ENCODE measurements at regions not wholly inside any gene's neighbourhood (a gene's known extent, or its start where the extent isn't known, plus 50 kb on each side); places are given as distances from the start of the nearest gene placed in this dataset.
"Not testable (repeated sequence)": the region's sequence is repeated elsewhere in the genome, so short reads cannot be mapped to it uniquely, and the experiment has no call there.

DNA sequence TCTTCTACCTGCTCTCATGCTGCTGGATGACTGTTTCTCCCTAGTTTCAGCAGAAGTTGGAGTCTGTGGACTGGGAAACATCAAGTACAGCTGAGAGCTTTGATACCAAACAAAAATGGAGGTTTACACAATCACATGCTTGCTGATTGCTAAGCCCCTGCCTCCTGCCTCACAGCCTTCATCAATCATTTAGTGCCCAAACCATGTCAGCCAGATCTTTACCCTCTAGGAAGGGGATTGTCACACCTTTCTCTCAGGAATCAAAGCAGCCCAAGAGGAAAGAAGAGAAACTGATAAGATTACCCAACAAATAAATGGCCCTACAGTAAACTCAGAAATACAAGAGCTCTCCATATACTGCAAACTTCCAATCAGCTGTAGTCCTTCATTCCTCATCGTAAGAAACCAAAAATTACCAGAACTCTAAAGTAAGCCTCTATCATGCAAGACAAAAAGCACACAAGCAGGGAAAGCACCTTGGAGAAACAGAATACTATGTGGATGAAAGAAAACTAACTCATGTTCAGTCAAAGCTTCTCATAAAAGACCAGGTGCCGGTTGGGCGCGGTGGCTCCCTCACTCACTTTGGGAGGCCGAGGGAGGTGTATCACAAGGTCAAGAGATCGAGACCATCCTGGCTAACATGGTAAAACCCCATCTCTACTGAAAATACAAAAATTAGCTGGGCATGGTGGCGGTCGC lies 63.6 kb upstream of the RESF1 start:
- TF ChIP-seq, protein P1, sequence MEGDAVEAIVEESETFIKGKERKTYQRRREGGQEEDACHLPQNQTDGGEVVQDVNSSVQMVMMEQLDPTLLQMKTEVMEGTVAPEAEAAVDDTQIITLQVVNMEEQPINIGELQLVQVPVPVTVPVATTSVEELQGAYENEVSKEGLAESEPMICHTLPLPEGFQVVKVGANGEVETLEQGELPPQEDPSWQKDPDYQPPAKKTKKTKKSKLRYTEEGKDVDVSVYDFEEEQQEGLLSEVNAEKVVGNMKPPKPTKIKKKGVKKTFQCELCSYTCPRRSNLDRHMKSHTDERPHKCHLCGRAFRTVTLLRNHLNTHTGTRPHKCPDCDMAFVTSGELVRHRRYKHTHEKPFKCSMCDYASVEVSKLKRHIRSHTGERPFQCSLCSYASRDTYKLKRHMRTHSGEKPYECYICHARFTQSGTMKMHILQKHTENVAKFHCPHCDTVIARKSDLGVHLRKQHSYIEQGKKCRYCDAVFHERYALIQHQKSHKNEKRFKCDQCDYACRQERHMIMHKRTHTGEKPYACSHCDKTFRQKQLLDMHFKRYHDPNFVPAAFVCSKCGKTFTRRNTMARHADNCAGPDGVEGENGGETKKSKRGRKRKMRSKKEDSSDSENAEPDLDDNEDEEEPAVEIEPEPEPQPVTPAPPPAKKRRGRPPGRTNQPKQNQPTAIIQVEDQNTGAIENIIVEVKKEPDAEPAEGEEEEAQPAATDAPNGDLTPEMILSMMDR (IDR thresholded peaks at IDR 0.05; ENCODE audit: low read depth, low read length): no peak
- DNase-seq (ENCODE audit: low read depth in 2 of 2): no peak
- H3K4me3 ChIP-seq (replicated peaks in 1 of 2; ENCODE audit: low read depth in 2 of 2, low read length in 2 of 2): no peak overlapping the region

DNA sequence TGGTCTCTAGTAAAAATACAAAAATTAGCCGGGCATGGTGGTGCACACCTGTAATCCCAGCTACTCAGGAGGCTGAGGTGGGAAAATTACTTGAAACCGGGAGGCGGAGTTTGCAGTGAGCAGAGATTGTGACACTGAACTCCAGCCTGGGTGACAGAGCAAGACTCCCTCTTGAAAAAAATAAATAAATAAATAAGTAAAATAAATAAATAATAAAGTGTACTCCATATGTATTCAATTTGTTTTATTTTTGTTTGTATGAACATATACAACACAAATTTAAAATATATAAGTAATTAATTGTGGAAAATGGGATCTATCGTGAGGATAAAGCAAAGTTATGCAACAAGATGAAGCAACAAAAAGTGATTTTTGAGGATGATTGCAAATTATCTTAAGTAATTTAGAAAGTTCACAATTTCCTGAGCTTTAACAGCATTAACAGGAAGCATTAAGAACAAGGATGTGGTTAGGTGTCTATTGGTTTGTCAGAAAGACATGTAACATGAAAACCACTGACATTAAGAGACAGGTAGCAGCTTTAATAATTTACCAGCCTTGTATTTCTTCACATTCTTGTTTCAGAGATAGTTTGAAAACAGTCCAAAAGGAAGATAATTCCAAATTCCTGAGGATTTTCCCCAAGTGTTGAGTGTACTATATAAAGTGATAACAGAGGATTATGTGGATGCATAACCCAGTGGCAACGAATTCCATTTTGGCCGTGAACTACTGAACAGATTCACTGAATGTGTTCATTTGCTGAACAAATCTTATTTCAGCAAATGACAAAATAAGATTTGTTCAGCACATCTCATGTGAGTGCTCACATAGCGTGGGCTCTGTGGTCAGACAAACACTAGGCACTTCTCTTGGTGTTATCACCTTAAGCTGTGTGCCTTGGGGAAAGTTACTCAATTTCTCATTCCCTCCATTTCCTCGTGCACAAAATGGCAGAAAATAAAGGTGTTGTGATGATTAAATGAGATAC lies 68.6 kb upstream of the RESF1 start:
- no peak overlapping the region for H3K4me3 ChIP-seq (replicated peaks in 1 of 2; ENCODE audit: low read depth in 2 of 2, low read length in 2 of 2)
- TF ChIP-seq, protein P1 (IDR thresholded peaks at IDR 0.05; ENCODE audit: low read depth, low read length): no peak
- DNase-seq (ENCODE audit: low read depth in 2 of 2): peak in 1 of 2 donors; percentile 57

DNA sequence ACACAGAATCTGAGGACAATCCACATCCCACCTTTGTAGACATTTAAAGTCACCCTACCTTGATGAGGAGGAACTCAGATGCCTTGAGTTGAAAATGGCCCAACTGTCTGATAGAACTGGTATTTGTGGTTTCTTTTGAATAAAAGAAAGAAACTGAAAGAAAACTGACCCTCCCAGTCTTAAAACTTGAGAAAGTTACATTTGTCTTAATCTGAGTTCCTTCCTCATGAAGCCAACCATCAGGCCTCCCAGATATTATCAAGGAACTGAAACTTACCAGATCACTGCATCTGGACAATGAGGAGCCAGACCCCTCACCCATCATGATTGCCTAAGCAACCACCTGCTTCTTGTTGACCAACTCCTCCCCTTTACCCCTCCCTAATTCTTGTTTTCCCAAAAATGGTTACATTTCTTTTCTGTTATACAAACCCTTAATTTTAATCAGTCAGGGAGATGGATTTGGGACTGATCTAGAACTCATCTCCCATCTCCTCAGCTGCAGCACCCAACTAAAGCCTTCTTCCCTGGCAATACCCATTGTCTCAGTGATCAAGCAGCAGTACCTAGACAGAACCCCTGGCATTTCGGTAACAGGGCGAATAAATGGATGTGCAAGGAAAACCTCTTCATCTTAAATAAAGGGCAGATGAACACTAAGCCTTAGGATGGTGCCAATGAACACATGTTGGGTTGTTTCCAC lies 72.0 kb upstream of the RESF1 start:
- DNase-seq (ENCODE audit: low read depth in 2 of 2): no peak
- TF ChIP-seq, protein P1 (IDR thresholded peaks at IDR 0.05; ENCODE audit: low read depth, low read length): no peak
- H3K4me3 ChIP-seq (replicated peaks in 1 of 2; ENCODE audit: low read depth in 2 of 2, low read length in 2 of 2): no peak overlapping the region

DNA sequence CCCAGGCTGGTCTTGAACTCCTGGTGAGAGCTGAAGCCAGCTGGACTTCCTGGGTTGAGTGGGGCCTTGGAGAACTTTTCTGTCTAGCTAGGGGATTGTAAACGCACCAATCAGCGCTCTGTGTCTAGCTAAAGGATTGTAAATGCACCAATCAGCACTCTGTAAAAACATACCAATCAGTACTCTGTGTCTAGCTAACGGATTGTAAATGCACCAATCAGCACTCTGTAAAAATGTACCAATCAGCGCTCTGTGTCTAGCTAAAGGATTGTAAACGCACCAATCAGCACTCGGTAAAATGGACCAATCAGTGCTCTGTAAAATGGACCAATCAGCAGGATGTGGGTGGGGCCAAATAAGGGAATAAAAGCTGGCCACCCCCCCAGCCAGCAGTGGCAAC lies 76.5 kb upstream of the RESF1 start:
- not testable (repeated sequence) for DNase-seq (ENCODE audit: low read depth in 2 of 2); H3K4me3 ChIP-seq (replicated peaks in 1 of 2; ENCODE audit: low read depth in 2 of 2, low read length in 2 of 2)

DNA sequence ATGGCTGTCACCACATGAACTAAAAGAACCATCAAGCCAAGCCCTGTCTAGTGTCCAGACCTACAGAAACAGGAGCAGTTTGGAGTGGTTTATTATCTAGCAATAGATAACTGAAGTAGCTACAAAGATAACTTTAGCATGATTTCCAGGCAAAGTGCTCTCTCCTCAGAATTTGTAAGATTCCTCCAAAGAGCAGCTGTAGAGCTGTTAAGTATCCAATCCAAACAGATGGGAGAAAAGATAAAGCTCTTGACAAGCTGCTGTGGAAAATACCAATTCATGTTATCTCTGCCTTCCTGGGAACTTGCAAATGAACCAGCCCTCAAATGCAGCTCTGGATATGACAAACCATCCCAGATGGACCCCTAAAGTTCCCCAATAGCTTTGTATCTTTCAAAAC lies 78.9 kb upstream of the RESF1 start:
- DNase-seq (ENCODE audit: low read depth in 2 of 2): peak in 1 of 2 donors; percentile 26
- H3K4me3 ChIP-seq (replicated peaks in 1 of 2; ENCODE audit: low read depth in 2 of 2, low read length in 2 of 2): no peak overlapping the region
- TF ChIP-seq, protein P1 (IDR thresholded peaks at IDR 0.05; ENCODE audit: low read depth, low read length): no peak

DNA sequence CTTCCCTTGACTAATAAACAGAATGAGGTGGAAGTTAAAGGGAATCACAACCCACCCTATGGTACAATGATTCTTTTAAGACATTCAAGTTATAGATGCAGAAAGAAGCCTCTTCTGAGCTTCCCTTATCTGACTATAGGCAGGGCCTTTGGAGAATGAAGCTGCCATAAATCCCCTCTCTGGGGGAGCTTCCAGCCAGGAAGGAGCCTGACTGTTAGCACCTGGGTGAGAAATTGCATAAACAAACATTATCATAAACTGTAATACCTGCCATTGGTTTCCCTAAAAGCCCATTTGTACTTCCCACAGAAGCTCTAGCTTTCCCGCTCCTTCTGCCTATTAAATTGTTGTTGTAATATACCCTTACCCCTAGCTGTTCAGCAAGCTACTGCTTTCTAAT lies 81.3 kb upstream of the RESF1 start:
- DNase-seq (ENCODE audit: low read depth in 2 of 2): no peak
- TF ChIP-seq, protein P1 (IDR thresholded peaks at IDR 0.05; ENCODE audit: low read depth, low read length): no peak
- no peak overlapping the region for H3K4me3 ChIP-seq (replicated peaks in 1 of 2; ENCODE audit: low read depth in 2 of 2, low read length in 2 of 2)

Data from cardiac fibroblast (primary cell).